Erythroblast (primary cell): ENCODE measurements at regions not wholly inside any gene's neighbourhood (a gene's known extent, or its start where the extent isn't known, plus 50 kb on each side); places are given as distances from the start of the nearest gene placed in this dataset.

Experiments used
- DNase-seq, 2 experiments: peaks; one replicate each; lab custom pipeline; 2025; lab: John Stamatoyannopoulos, UW
- GATA1 ChIP-seq: IDR thresholded peaks from 2 replicates; pipeline ENCODE4 v1.6.1; 2011; ENCODE audit warnings: low read depth, mild to moderate bottlenecking, control low read depth, low read length, moderate library complexity
- POLR2A ChIP-seq: IDR thresholded peaks from 2 replicates; pipeline ENCODE4 v1.6.1; 2011; ENCODE audit warnings: mild to moderate bottlenecking, low read length

GRCh38 chr6:141026504-141026903 is 1106.2 kb upstream of the GJE1 start:
- TF ChIP-seq GATA1 (no peak), POLR2A (no peak)
- DNase-seq: no peak

GRCh38 chr6:141024526-141024925 is 1108.2 kb upstream of the GJE1 start:
- no peak for DNase-seq
- TF ChIP-seq POLR2A: no peak
- TF ChIP-seq GATA1: no peak

- no peak for TF ChIP-seq GATA1
- no peak for DNase-seq
These were observed 1114.8 kb upstream of the GJE1 start for GRCh38 chr6:141017941-141018340.

DNA sequence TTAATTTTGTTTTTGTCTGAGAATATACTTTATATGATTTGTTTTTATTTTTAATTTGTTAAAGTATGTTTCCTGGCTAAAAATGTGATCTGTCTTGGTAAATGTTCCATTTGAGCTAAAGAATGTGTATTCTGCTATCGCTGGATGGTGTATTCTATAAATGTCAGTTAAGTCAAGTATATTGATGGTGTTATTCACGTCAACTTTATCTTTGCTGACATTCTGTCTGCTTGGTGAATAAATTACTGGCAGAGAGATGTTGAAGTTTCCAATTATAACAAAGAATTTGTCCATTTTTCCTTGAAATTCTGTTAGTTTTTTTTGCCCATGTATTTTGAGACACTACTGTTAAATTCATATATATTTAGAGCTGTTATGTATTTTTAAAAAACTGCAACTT is 1131.8 kb upstream of the GJE1 start:
- TF ChIP-seq POLR2A (no peak), GATA1 (no peak)

DNA sequence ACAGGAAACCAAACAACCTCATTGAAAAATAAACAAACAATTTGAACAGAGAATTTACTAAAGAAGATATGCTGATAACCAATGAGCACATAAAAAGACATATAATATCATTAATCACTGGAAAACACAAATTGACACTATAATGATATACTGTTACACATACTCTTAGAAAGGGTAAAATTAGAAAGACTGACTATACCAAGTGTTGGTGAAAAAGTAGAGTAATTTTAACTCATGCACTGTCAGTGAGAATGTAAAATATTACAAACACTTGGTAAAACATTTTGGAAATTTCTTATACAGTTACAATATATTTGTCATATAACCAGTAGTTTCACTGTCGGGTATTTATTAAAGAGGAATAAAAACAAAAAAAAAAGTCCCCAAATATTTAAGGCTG is 1139.2 kb upstream of the GJE1 start:
- no peak for DNase-seq
- no peak for TF ChIP-seq GATA1
- no peak for TF ChIP-seq POLR2A

More for the DNA sequence above, 1131.8 kb upstream of the GJE1 start:
- DNase-seq: no peak

DNA sequence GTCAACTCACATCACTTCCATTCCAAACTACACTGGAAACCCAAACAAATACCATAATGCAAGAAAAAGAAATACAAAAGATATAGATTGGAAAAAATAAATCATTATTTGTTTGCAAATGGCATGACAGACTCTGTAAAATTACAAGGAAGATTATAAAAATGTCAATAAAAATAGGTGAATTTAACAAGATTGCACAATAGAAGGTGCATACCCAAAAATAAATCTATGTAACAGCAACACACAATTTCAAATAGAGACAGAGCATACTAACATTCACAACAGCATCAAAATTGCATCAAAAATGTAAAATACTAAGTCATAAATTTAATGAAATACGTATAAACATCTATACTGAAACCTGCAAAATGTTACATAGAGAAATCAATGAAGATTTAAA is 1140.0 kb upstream of the GJE1 start:
- DNase-seq: no peak
- no peak for TF ChIP-seq GATA1
- no peak for TF ChIP-seq POLR2A

DNA sequence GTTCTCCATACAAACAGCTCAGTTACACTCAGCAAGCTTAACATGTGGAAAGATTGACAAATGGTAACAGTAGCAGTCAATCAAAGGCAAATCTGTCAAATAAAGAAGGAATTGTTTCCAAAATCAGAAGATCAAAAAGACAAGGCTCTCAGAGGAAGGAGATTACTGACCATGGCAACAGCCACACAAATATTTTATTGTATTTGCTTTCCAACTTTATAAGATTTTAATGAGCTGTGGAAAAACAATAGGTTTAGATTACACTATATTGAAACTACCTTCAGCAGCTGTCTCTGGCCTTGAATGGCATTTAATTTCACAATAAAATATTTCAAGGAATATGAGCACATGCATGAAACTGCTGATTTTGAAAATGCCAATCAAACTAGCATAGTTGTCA is 1143.9 kb upstream of the GJE1 start:
- TF ChIP-seq GATA1 (no peak), POLR2A (no peak)
- DNase-seq: no peak

GRCh38 chr6:140987364-140988155 is 1145.2 kb upstream of the GJE1 start:
- TF ChIP-seq GATA1 (no peak), POLR2A (no peak)
- DNase-seq: no peak

DNA sequence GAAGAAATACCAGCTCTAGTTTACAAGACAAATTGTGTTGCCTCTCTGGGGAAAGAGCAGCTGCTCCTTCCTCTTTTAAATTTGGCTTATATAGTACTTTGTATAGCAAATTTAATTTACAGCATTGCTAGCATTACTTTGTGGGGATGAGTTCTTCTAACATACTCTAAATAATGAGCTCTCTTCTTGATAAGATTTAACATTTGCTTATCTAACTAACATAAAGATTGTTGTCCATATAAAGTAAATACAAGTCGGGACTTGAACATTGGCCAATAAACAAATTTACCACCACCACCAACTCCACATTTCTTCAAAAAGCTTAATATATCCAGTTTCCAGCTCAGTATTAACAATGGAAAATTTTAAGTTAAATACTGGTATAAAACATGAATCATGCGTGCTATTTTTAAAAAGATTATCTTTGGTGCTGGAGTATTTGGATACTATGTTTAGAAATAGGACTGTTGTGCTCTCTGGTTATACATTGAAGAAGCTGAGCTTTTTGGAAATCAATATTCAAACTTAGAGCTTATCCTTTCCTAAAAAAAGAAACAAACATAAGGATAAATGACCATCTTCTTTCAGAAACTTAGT is 1146.9 kb upstream of the GJE1 start:
- no peak for DNase-seq
- TF ChIP-seq GATA1 (no peak), POLR2A (no peak)

DNA sequence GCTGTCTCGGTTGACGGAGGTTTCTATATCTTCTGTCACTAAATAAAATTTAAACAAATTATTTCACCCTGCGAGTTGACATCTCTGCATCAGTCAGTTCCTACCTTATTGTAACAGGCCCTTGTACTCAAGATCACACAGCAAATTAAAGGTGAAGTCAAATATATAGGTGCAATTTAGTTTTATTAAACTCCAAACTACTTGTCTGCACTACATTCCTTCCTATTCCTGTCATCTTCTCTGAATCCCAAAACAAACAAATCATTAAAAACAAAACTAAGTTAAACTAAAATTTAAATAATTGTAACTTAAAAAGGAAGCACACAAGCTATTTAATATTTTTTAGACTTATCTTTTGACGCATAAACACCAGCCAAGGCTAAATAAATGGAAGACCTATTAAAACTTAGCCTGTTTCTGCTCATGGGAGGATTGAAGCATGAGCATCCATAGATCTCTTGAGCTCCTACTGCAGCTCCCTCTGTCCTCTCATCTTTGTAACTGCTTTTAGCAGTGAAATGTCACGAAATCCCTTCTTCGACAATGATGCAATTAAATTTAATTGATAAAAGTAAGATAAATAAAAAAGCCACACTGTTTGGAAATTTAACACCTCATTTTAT is 1152.3 kb upstream of the GJE1 start:
- no peak for DNase-seq
- TF ChIP-seq GATA1 (no peak), POLR2A (no peak)

- TF ChIP-seq GATA1 (no peak), POLR2A (no peak)
- DNase-seq: no peak
These were observed 1153.1 kb upstream of the GJE1 start for GRCh38 chr6:140979642-140980091.

DNA sequence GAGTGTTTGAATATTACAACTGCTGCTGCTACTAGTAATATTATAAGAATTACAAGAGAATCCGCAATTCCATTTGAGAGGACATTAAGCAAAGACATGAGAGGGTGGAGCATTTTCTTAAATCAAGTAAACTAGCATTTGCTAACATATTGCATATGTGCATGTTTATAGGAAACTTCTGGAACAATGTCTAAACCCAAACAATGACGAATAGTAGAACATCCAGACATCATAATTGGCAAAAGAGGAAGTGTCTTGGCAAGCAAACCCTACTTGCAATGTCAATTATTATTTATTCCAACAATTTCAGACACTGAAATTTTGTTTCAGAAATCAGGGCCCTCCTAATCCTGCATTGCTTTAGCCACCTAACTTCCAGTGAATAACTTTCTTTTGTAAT is 1155.3 kb upstream of the GJE1 start:
- TF ChIP-seq GATA1: no peak
- TF ChIP-seq POLR2A: no peak
- DNase-seq: no peak

- TF ChIP-seq POLR2A (no peak), GATA1 (no peak)
- no peak for DNase-seq
These were observed 1155.9 kb upstream of the GJE1 start for GRCh38 chr6:140976806-140977205.

DNA sequence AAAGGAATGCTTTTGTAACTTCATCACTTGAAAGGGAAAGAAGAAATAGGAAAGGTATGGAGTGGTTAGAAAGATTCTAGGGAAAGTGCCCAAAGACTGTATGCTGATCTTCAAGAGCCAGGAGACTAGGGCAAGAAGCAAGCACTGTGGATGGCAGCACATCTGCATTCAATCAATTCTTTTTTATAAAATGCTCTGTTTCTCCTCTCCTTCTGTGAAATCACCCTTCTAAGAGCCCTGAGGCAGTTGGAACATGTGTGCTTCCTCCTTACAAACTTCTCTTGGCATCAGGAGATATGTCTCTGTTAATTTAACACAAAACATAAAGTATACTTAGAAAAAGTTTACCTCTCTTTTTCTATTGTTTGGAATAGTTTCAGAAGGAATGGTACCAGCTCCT is 1162.2 kb upstream of the GJE1 start:
- TF ChIP-seq POLR2A: no peak
- TF ChIP-seq GATA1: no peak
- no peak for DNase-seq
